COLO668 (cell line): ENCODE measurements at regions not wholly inside any gene's neighbourhood (a gene's known extent, or its start where the extent isn't known, plus 50 kb on each side); places are given as distances from the start of the nearest gene placed in this dataset.

Source experiments
- DNase-seq: peaks from one replicate; lab custom pipeline; 2025; ENCODE audit not compliant: unreplicated experiment; lab: John Stamatoyannopoulos, UW

- no peak for DNase-seq
Measured at GRCh38 chr6:84466511-84466910, 239.1 kb upstream of the CEP162 start.

- no peak for DNase-seq
Measured at GRCh38 chr6:84464471-84464870, 237.0 kb upstream of the CEP162 start.

GRCh38 chr6:84462698-84463097 is 235.3 kb upstream of the CEP162 start:
- DNase-seq, result no peak

- DNase-seq, result no peak
Measured at GRCh38 chr6:84461461-84461860, 234.0 kb upstream of the CEP162 start.

GRCh38 chr6:84460491-84460890 is 233.0 kb upstream of the CEP162 start:
- no peak for DNase-seq

- no peak for DNase-seq
Measured at GRCh38 chr6:84459401-84459800, 232.0 kb upstream of the CEP162 start.

GRCh38 chr6:84458271-84458670 is 230.8 kb upstream of the CEP162 start:
- DNase-seq, result no peak

- no peak for DNase-seq
Measured at GRCh38 chr6:84457276-84457675, 229.8 kb upstream of the CEP162 start.

GRCh38 chr6:84456803-84457202 is 229.4 kb upstream of the CEP162 start:
- no peak for DNase-seq

GRCh38 chr6:84455511-84456029 is 228.1 kb upstream of the CEP162 start:
- DNase-seq, result no peak

- DNase-seq, result no peak
Measured at GRCh38 chr6:84453499-84453898, 226.1 kb upstream of the CEP162 start.

GRCh38 chr6:84450018-84450417 is 222.6 kb upstream of the CEP162 start:
- no peak for DNase-seq

- no peak for DNase-seq
Measured at GRCh38 chr6:84449220-84449619, 221.8 kb upstream of the CEP162 start.

GRCh38 chr6:84448331-84448730 is 220.9 kb upstream of the CEP162 start:
- DNase-seq, result no peak

GRCh38 chr6:84447651-84448050 is 220.2 kb upstream of the CEP162 start:
- DNase-seq, result no peak

- DNase-seq, result no peak
Measured at GRCh38 chr6:84445068-84445467, 217.6 kb upstream of the CEP162 start.

GRCh38 chr6:84442208-84442607 is 214.8 kb upstream of the CEP162 start:
- no peak for DNase-seq

GRCh38 chr6:84441456-84441855 is 214.0 kb upstream of the CEP162 start:
- no peak for DNase-seq

- no peak for DNase-seq
Measured at GRCh38 chr6:84434550-84434949, 207.1 kb upstream of the CEP162 start.

GRCh38 chr6:84432619-84433018 is 205.2 kb upstream of the CEP162 start:
- DNase-seq, result no peak

GRCh38 chr6:84428300-84428907 is 201.0 kb upstream of the CEP162 start:
- DNase-seq, result peak; percentile 1

- no peak for DNase-seq
Measured at GRCh38 chr6:84425971-84426705, 198.7 kb upstream of the CEP162 start.

GRCh38 chr6:84424956-84425355 is 197.5 kb upstream of the CEP162 start:
- no peak for DNase-seq
